ENCODE measurements at regions not wholly inside any gene's neighbourhood (a gene's known extent, or its start where the extent isn't known, plus 50 kb on each side); places are given as distances from the start of the nearest gene placed in this dataset.
A peak's percentile ranks its signal among the peaks of the same experiment; 100 is the strongest.

- no peak for TF ChIP-seq CTCF (IDR thresholded peaks at IDR 0.05; ENCODE audit: low read length, missing control alignments)
- H3K4me3 ChIP-seq (replicated peaks; ENCODE audit: low read depth, low read length) = no peak overlapping the region
- DNase-seq (ENCODE audit: low read depth) = no peak
Measured at GRCh38 chr10:43822631-43823580, 174.2 kb upstream of the ZNF32 start.

- no peak overlapping the region for H3K4me3 ChIP-seq (replicated peaks; ENCODE audit: low read depth, low read length)
- TF ChIP-seq CTCF (IDR thresholded peaks at IDR 0.05; ENCODE audit: low read length, missing control alignments) = no peak
- no peak for DNase-seq (ENCODE audit: low read depth)
Measured at GRCh38 chr10:43821103-43821502, 172.4 kb upstream of the ZNF32 start.

- H3K4me3 ChIP-seq (replicated peaks; ENCODE audit: low read depth, low read length) = no peak overlapping the region
- TF ChIP-seq CTCF (IDR thresholded peaks at IDR 0.05; ENCODE audit: low read length, missing control alignments) = no peak
- peak; percentile 30 for DNase-seq (ENCODE audit: low read depth)
Measured at GRCh38 chr10:43820663-43821062, 172.0 kb upstream of the ZNF32 start.

- DNase-seq (ENCODE audit: low read depth) = no peak
- no peak for TF ChIP-seq CTCF (IDR thresholded peaks at IDR 0.05; ENCODE audit: low read length, missing control alignments)
- no peak overlapping the region for H3K4me3 ChIP-seq (replicated peaks; ENCODE audit: low read depth, low read length)
Measured at GRCh38 chr10:43819464-43820230, 171.0 kb upstream of the ZNF32 start.

GRCh38 chr10:43818687-43819086 lies 170.0 kb upstream of the ZNF32 start:
- no peak overlapping the region for H3K4me3 ChIP-seq (replicated peaks; ENCODE audit: low read depth, low read length)
- DNase-seq (ENCODE audit: low read depth) = no peak
- no peak for TF ChIP-seq CTCF (IDR thresholded peaks at IDR 0.05; ENCODE audit: low read length, missing control alignments)

- TF ChIP-seq CTCF (IDR thresholded peaks at IDR 0.05; ENCODE audit: low read length, missing control alignments) = no peak
- DNase-seq (ENCODE audit: low read depth) = peak; percentile 68
- H3K4me3 ChIP-seq (replicated peaks; ENCODE audit: low read depth, low read length) = no peak overlapping the region
Measured at GRCh38 chr10:43817368-43817767, 168.7 kb upstream of the ZNF32 start.

Data from fibroblast of pulmonary artery (primary cell).